Activated naive CD8-positive, alpha-beta T cell (primary cell): ENCODE measurements at regions not wholly inside any gene's neighbourhood (a gene's known extent, or its start where the extent isn't known, plus 50 kb on each side); places are given as distances from the start of the nearest gene placed in this dataset.

Experiments used
- H3K27ac Mint-ChIP-seq: one replicate; pipeline ENCODE4 v1.8.0; 2021; ENCODE audit warnings: mixed read lengths
- H3K27me3 Mint-ChIP-seq: one replicate; pipeline ENCODE4 v1.8.0; 2021; ENCODE audit warnings: mixed read lengths
- H3K36me3 Mint-ChIP-seq: one replicate; pipeline ENCODE4 v1.8.0; 2021; ENCODE audit warnings: mixed read lengths
- H3K4me1 Mint-ChIP-seq: one replicate; pipeline ENCODE4 v1.8.0; 2021; ENCODE audit warnings: low read depth, mixed read lengths
- H3K4me3 Mint-ChIP-seq: one replicate; pipeline ENCODE4 v1.8.0; 2021; ENCODE audit warnings: mild to moderate bottlenecking, mixed read lengths
- H3K9me3 Mint-ChIP-seq: one replicate; pipeline ENCODE4 v1.8.0; 2021; ENCODE audit warnings: low read depth, mixed read lengths

GRCh38 chr13:73625562-73626339 lies 508.5 kb downstream of the KLF12 start:
- Mint-ChIP-seq H3K4me3 (peak overlapping the region; percentile 60), H3K27me3 (no peaks in the 10 kb centered on the region), H3K36me3 (no peaks in the 10 kb centered on the region), H3K9me3 (no peaks in the 10 kb centered on the region), H3K27ac (peak overlapping the region; percentile 67), H3K4me1 (peaks cover 54% of the 10 kb centered on the region)

- Mint-ChIP-seq H3K36me3 (no peaks in the 10 kb centered on the region), H3K27ac (peak overlapping the region; percentile 23), H3K27me3 (no peaks in the 10 kb centered on the region), H3K9me3 (no peaks in the 10 kb centered on the region), H3K4me3 (no peak overlapping the region), H3K4me1 (peaks cover 54% of the 10 kb centered on the region)
Measured at GRCh38 chr13:73623281-73623680, 510.9 kb downstream of the KLF12 start.

GRCh38 chr13:73622381-73622780 lies 511.8 kb downstream of the KLF12 start:
- no peaks in the 10 kb centered on the region for H3K9me3 Mint-ChIP-seq
- H3K27me3 Mint-ChIP-seq = no peaks in the 10 kb centered on the region
- H3K27ac Mint-ChIP-seq = no peak overlapping the region
- H3K36me3 Mint-ChIP-seq = no peaks in the 10 kb centered on the region
- peak overlapping the region; percentile 13 for H3K4me3 Mint-ChIP-seq
- peaks cover 54% of the 10 kb centered on the region for H3K4me1 Mint-ChIP-seq

- Mint-ChIP-seq H3K27me3 (no peaks in the 10 kb centered on the region), H3K36me3 (peaks cover 2% of the 10 kb centered on the region), H3K9me3 (no peaks in the 10 kb centered on the region), H3K4me1 (peaks cover 20% of the 10 kb centered on the region), H3K27ac (no peak overlapping the region), H3K4me3 (no peak overlapping the region)
Measured at GRCh38 chr13:73618275-73618865, 515.8 kb downstream of the KLF12 start.

- Mint-ChIP-seq H3K27ac (no peak overlapping the region), H3K4me1 (peaks cover 8% of the 10 kb centered on the region), H3K36me3 (peaks cover 2% of the 10 kb centered on the region), H3K27me3 (no peaks in the 10 kb centered on the region), H3K9me3 (peaks cover 3% of the 10 kb centered on the region), H3K4me3 (no peak overlapping the region)
Measured at GRCh38 chr13:73616861-73617260, 517.3 kb downstream of the KLF12 start.

- Mint-ChIP-seq H3K36me3 (peaks cover 2% of the 10 kb centered on the region), H3K27me3 (no peaks in the 10 kb centered on the region), H3K4me3 (no peak overlapping the region)
Measured at GRCh38 chr13:73610799-73611592, 523.2 kb downstream of the KLF12 start.

GRCh38 chr13:73608711-73609485 lies 525.3 kb downstream of the KLF12 start:
- Mint-ChIP-seq H3K27ac (no peak overlapping the region), H3K4me1 (peaks cover 4% of the 10 kb centered on the region), H3K9me3 (peaks cover 3% of the 10 kb centered on the region), H3K36me3 (peaks cover 5% of the 10 kb centered on the region), H3K4me3 (no peak overlapping the region), H3K27me3 (no peaks in the 10 kb centered on the region)

More at GRCh38 chr13:73610799-73611592, 523.2 kb downstream of the KLF12 start:
- Mint-ChIP-seq H3K27ac (no peak overlapping the region), H3K9me3 (peaks cover 3% of the 10 kb centered on the region), H3K4me1 (peaks cover 4% of the 10 kb centered on the region)

GRCh38 chr13:73608157-73608516 lies 526.1 kb downstream of the KLF12 start:
- Mint-ChIP-seq H3K4me3 (no peak overlapping the region), H3K36me3 (peaks cover 5% of the 10 kb centered on the region), H3K4me1 (peaks cover 4% of the 10 kb centered on the region), H3K9me3 (peaks cover 3% of the 10 kb centered on the region), H3K27me3 (no peaks in the 10 kb centered on the region), H3K27ac (no peak overlapping the region)

GRCh38 chr13:73607489-73608156 lies 526.6 kb downstream of the KLF12 start:
- no peak overlapping the region for H3K4me3 Mint-ChIP-seq
- H3K27ac Mint-ChIP-seq = no peak overlapping the region
- H3K27me3 Mint-ChIP-seq = no peaks in the 10 kb centered on the region
- H3K36me3 Mint-ChIP-seq = peaks cover 5% of the 10 kb centered on the region
- H3K9me3 Mint-ChIP-seq = no peaks in the 10 kb centered on the region
- peaks cover 4% of the 10 kb centered on the region for H3K4me1 Mint-ChIP-seq

GRCh38 chr13:73603646-73604045 lies 530.6 kb downstream of the KLF12 start:
- Mint-ChIP-seq H3K27me3 (no peaks in the 10 kb centered on the region), H3K27ac (no peak overlapping the region), H3K4me3 (no peak overlapping the region), H3K36me3 (peaks cover 5% of the 10 kb centered on the region), H3K9me3 (no peaks in the 10 kb centered on the region), H3K4me1 (no peaks in the 10 kb centered on the region)

- H3K36me3 Mint-ChIP-seq = peaks cover 5% of the 10 kb centered on the region
- H3K4me3 Mint-ChIP-seq = no peak overlapping the region
- H3K27me3 Mint-ChIP-seq = no peaks in the 10 kb centered on the region
- H3K9me3 Mint-ChIP-seq = no peaks in the 10 kb centered on the region
- H3K4me1 Mint-ChIP-seq = no peaks in the 10 kb centered on the region
- no peak overlapping the region for H3K27ac Mint-ChIP-seq
Measured at GRCh38 chr13:73602295-73602694, 531.9 kb downstream of the KLF12 start.

- Mint-ChIP-seq H3K36me3 (peaks cover 5% of the 10 kb centered on the region), H3K27ac (no peak overlapping the region), H3K9me3 (no peaks in the 10 kb centered on the region), H3K4me1 (peaks cover 3% of the 10 kb centered on the region), H3K4me3 (no peak overlapping the region), H3K27me3 (no peaks in the 10 kb centered on the region)
Measured at GRCh38 chr13:73601708-73602107, 532.5 kb downstream of the KLF12 start.

GRCh38 chr13:73599232-73600128 lies 534.7 kb downstream of the KLF12 start:
- H3K27me3 Mint-ChIP-seq = no peaks in the 10 kb centered on the region
- no peak overlapping the region for H3K27ac Mint-ChIP-seq

More at GRCh38 chr13:73599232-73600128, 534.7 kb downstream of the KLF12 start:
- Mint-ChIP-seq H3K4me3 (no peak overlapping the region), H3K36me3 (peaks cover 4% of the 10 kb centered on the region), H3K9me3 (no peaks in the 10 kb centered on the region), H3K4me1 (peaks cover 12% of the 10 kb centered on the region)
